T47D (cell line): ENCODE measurements at regions not wholly inside any gene's neighbourhood (a gene's known extent, or its start where the extent isn't known, plus 50 kb on each side); places are given as distances from the start of the nearest gene placed in this dataset.

Experiments
- DNase-seq, 2 experiments: peaks; one replicate each; pipeline versions ENCODE4 v3.0.0 to v3.0.0-alpha.2; 2011 to 2012; ENCODE audit warnings: low read depth in 1 of 2, low spot score in 1 of 2
- JUND ChIP-seq: IDR thresholded peaks from 2 replicates; pipeline ENCODE4 v1.6.1; 2012; ENCODE audit warnings: low read depth
- in situ Hi-C: cut with HindIII; loops from 2 replicates; pipeline ENCODE4 v1.10.0; 2016; ENCODE audit warnings: low sequenced_read_pairs, low pct_unique_long_range_greater_than_20kb

DNA sequence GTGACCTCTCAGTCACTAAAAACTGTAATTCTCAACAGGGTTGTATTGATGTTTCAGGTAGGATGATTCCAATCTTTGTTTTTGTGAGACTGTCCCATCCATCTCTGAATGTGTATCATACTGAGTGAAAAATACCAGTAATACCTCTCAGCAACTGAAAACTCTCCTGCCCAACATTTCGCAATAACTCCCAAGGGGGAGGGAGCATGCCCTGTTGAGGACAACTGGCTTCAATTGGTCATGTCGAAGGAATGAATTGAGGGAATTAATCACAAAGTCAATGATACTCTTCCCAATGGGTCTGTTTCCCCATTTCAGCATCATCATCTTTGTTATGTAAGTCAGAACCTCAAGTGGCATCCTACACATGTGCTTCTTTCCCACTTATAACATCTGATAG lies 102.4 kb upstream of the E2F7 start:
- no peak for TF ChIP-seq JUND
- in situ Hi-C loops = no loop called here
- no peak for DNase-seq

DNA sequence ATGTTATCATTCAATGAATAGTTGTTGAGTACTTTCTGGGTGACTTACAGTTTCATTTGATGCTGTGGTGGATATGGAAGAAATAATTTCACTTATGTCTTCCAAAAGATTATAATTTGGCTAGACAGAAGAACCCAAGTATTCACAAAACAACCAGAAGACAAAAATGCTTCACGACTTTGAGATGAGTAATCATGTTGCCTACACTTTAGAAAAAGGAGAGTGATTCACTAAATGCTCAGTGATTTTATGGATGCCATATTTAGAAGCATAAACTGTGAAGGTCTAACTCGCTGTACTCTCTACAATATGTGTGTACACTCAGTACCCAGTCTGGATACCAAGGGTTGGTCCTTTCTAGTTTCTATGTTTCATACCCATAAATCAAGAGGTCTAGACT lies 101.3 kb upstream of the E2F7 start:
- DNase-seq = no peak
- no peak for TF ChIP-seq JUND
- in situ Hi-C loops = no loop called here

DNA sequence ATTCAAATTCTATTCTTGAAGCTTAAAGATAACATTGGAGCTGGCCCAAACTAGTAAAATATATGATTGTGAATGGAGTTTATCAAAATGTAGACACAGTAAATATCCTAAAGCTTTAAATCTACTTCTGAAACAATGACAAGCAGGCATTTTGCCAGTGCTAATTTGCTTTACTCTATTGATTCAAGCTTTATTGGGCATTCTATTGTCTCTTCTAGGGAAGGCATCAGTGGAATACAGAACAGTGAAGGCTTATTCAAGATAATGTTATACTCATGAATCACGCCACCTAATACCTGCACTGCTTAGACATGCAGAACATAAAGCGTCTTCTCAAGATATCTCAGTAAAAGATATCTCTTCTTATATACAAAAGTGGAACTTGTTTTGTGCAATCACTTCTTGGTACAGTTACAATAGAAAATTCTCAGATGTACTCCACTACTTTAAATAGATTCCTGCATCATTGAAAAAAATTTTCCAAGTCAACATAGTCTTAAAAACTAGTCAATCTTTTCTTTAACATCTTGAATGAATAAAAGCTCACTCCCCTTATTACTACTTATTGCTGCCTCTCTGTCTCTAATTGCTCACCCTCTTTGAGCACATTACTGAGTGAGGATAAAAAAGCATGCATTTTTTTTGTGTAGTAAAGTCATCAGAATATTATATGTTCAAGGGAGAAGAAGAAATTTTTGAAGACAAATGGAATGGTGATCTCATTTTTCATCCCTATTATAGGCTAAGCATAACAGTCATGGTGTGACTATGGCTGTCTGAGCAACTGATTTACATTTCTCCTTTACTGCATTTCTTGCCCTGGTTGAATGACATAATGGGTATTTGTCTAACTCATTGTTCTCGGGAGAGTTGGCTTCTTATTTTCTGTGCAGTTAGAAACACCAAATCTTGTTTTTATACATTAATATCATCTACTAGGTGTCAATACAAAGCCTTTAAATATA lies 98.0 kb upstream of the E2F7 start:
- DNase-seq = no peak
- TF ChIP-seq JUND = no peak
- in situ Hi-C loops = no loop called here

DNA sequence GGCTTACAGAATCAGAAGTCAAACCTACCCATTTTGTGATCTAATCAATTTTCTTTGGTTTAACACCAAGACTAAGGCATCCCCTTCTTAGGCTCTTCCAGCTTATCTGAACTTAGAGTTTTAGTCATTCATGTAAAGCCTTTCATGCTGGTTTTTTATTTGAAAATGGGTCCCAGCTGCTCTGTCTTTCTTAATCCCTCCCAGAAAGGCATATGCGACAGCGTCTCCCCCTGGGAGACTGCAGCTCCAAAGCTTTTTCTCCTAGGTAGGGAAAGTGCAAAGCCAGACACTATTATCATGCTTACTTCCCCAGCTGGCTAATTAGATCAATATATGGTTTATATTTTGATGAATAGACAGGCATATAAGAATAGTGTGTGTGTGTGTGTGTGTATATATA lies 96.6 kb upstream of the E2F7 start:
- TF ChIP-seq JUND = no peak
- in situ Hi-C loops = no loop called here
- DNase-seq = no peak

DNA sequence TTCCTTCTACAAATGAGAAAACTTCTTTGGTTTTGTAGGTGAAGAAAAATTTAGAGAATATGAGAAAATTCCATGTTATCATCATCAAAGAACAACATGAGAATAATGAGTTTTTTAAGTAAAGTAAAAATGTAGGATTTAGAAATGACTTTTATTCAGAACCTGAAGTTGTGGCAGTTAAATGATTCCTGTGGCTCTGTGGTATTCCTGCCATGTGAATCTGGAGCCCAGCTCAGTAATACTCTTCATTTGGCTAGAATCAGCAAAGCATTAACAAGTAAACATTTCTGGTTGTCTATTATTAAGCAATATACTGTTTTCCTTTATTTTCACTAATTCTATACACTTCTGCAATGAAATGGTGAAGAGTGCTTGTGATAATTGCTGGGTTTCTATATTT lies 95.6 kb upstream of the E2F7 start:
- no peak for DNase-seq
- TF ChIP-seq JUND = no peak
- in situ Hi-C loops = no loop called here

DNA sequence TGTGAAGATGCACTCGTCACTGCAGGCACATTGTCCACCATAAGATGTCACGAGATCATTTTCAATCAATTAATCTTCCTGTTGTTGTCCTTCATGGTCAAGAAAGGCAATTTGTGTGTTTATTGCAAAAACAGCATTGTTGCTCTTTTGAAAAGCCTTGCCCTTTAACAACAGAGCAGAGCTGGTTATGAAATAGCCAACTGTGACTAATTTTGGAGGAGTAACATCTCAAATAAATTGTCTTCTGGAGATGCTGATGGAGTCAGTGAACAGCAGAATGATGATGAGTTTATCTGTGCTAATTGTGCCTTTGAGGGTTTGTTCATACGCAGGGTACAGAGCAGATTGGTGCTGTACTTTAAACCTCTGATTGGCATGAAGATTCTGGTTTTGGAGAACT lies 88.3 kb upstream of the E2F7 start:
- TF ChIP-seq JUND = no peak
- in situ Hi-C loops = no loop called here

DNA sequence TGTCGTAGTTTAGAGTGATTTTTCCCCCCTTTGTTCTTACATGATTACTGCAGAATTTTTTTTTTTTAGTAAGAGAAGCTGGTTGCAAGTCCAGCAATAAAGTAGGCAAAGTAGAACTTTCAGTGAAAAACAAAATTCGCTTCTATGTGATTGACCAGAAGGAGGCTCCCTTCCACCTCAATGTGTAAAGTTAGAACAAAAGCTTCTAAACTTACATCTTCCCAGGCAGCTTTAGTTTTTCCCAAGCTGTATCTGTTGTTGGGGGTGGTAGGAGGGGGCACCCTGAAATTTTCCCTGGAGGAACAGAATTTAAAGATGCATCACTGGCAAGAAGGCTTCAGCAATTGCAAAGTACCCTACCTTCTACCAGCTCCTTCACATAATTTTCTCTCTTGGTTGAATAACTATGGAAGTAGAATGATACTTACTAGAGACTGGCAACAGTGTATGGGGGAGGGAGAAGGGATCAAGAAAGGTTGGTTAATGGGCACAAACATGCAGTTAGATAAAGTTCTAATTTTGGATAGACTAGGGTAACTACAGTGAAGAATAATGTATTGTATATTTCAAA lies 87.3 kb upstream of the E2F7 start:
- in situ Hi-C loops = no loop called here
- peak; percentile 19 to 56 for DNase-seq
- no peak for TF ChIP-seq JUND

More for the DNA sequence above, 88.3 kb upstream of the E2F7 start:
- DNase-seq = no peak

DNA sequence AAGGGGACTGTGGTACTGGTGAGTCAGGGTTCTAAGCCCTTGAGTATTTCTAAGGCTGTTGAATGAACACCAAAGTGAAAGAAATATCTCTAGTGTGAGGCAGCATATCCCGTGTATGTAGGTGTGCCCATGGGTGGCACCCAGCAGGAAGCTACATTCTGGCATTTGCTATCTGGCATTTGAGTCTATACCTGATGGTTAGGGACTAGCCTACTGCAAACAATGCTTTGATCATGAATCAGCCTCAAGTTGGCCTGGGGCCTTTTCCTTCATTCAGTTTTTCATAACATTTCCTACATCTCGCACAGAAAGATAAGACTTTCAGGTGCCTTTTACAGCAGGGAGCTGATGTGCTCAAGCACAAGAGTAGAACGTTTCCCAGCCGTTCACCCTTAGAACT lies 85.7 kb upstream of the E2F7 start:
- no peak for DNase-seq
- in situ Hi-C loops = no loop called here
- no peak for TF ChIP-seq JUND

DNA sequence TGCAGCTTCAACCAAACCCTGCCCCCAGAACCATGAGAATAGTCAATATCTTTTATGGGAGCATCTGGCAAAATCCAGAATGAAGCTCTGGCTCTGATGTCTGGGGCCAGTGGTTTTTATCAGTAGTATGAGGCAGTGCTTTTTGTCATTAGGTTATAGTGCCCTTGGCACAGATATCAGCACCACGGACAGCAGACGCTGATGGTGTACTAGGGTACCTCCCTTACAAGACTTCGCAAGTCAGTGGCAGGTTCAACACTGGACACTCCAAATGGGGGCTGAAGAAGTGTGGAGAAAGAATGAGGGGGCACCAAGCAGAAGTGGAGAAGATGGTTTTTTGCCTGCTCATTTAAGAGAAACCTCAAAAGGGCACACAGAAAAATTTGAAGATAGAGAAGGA lies 68.2 kb upstream of the E2F7 start:
- in situ Hi-C loops = no loop called here
- DNase-seq = peak; percentile 16 to 76
- TF ChIP-seq JUND = no peak

DNA sequence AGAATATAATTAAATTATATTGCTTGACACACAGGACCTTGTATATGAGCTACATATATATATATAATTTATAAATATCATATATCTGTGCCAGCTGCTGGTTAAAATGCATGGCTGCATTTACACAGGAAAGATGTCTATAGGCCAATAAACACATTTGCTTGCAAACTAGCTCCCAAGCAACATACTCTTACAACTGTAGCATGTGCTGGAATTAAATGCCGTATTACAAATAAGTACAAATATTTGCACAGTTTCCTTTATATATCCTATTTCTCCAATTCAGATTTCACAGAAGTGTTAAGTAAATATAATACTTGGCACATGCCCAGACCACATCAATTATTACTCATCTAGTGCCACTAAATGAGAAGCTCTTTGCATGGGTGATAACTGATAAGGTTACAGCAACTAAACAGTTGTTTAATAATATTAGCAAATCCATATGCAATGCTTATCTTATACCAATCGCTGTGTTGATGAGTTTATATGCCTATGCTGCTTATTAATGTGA lies 66.7 kb upstream of the E2F7 start:
- no peak for TF ChIP-seq JUND
- no peak for DNase-seq
- in situ Hi-C loops = no loop called here

DNA sequence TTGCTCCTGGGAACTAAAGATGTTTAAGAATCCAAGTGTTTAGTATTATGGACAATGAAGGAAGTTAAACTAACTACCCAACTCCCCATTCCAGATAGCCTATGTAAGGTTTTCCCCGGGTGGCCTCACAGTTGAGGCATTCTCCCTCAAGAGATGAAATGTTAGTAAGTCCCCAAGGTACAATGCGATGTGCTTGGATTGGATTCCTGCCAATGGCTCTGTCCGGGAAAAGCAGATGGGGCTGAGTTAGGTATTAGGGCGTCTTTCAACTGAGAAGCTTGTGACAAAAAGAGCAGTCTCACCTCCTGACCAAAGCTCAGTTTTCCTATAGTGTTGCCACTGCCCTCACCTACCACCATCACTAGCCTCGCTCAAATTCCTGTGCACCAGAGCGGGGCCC lies 64.8 kb upstream of the E2F7 start:
- TF ChIP-seq JUND = no peak
- in situ Hi-C loops = no loop called here
- no peak for DNase-seq

DNA sequence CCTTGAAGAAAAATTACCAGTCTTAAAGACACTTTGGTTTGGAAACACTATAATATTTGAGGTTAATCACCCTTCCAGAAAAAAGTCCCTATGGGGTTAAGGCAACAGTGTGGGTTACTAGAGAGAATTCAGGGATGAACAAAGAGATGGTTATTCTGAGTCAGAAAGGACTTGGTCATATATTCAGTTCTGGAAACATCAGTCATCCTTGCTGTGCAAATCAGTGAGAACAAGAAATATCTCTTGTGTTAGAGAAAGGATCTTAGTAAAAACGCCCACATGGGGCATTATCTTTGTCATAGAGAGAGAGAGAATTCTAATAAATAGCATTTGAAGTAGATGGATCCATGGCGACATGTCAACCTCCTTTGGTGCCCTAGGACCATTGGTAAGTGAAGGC lies 59.4 kb upstream of the E2F7 start:
- in situ Hi-C loops = no loop called here
- DNase-seq = no peak
- TF ChIP-seq JUND = no peak

DNA sequence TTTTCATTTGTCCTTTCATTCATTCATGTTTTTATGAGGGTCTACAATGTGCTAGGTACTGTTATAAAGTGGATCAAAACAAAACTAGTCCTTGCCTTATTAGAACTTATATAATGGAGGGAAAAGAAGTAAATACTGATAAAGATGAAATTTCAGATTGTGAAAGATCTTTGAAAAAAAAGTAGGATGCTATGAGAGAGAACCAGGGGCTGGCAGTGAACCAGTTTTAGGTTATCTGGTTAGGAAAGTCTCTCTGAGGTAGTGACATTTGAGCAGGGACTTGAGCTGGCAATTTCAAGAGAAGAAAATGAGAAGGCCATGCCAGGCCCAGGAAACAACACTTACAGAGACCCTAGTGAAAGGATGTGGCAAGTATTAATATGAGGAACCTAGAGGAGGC lies 57.3 kb upstream of the E2F7 start:
- in situ Hi-C loops = no loop called here
- no peak for TF ChIP-seq JUND
- no peak for DNase-seq
